Central memory CD8-positive, alpha-beta T cell (primary cell): ENCODE measurements at regions not wholly inside any gene's neighbourhood (a gene's known extent, or its start where the extent isn't known, plus 50 kb on each side); places are given as distances from the start of the nearest gene placed in this dataset.

Experiments
- ATAC-seq: fragments of 150-1000 bp; cut with Tn5 transposase; replicated peaks from 2 replicates; pipeline ENCODE4 v1.10.0; 2022; ENCODE audit warnings: mild to moderate bottlenecking, moderate FRiP score, moderate number of reproducible peaks; ENCODE audit not compliant: poor library complexity, severe bottlenecking; ENCODE audit errors: extremely low read depth
- DNase-seq, 2 donors: peaks; one replicate each; pipeline ENCODE4 v3.0.0; 2021; ENCODE audit warnings: low spot score in 2 of 2
- H3K27ac Mint-ChIP-seq: one replicate; pipeline ENCODE4 v1.8.0; 2022; ENCODE audit warnings: low read depth, mild to moderate bottlenecking, moderate library complexity, mixed read lengths
- H3K27me3 Mint-ChIP-seq: one replicate; pipeline ENCODE4 v1.8.0; 2022; ENCODE audit warnings: mixed read lengths
- H3K36me3 Mint-ChIP-seq: one replicate; pipeline ENCODE4 v1.8.0; 2022; ENCODE audit warnings: mild to moderate bottlenecking, moderate library complexity, mixed read lengths; ENCODE audit not compliant: insufficient read depth
- H3K4me1 Mint-ChIP-seq: one replicate; pipeline ENCODE4 v1.8.0; 2022; ENCODE audit warnings: mixed read lengths
- H3K4me3 Mint-ChIP-seq: one replicate; pipeline ENCODE4 v1.8.0; 2022; ENCODE audit warnings: mild to moderate bottlenecking, moderate library complexity, mixed read lengths
- H3K9me3 Mint-ChIP-seq: one replicate; pipeline ENCODE4 v1.8.0; 2022; ENCODE audit warnings: mixed read lengths

DNA sequence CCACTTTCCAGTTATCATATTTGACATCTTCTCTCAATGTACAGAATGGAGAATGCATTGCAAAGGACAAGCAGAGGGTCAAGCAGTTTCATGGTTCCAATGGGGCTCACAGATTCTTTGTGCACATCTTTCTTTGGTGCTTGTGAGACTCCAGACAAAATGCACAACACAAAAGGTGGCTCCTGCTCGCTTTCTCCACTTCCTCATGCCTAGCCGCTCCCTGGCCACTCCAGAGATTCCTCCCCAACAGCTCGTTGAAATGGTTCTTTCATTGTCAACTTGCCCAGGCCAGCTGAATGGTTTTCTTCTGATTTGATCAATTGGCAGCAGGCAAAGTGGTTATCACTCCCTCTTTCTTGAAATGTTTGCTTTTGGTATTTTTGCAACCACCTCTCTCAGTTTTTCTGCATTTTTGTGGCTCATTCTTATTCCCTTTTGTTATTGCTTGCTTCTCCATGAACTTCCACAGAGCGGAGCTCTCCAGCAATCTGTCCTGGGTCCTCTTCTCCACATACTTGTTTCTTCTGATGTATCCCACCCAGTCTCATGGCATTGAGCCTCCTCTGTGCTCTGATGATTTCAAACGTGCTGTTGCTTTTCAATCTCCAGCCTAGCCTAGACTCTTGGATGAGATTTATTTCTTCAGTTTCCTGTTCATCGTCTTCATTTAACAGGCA lies 507.8 kb upstream of the MKI67 start:
- ATAC-seq (no peak), DNase-seq (no peak)
- Mint-ChIP-seq H3K4me1 (no peaks in the 10 kb centered on the region), H3K36me3 (no peaks in the 10 kb centered on the region), H3K4me3 (no peak overlapping the region), H3K27ac (no peak overlapping the region), H3K27me3 (peaks cover 34% of the 10 kb centered on the region), H3K9me3 (no peaks in the 10 kb centered on the region)

DNA sequence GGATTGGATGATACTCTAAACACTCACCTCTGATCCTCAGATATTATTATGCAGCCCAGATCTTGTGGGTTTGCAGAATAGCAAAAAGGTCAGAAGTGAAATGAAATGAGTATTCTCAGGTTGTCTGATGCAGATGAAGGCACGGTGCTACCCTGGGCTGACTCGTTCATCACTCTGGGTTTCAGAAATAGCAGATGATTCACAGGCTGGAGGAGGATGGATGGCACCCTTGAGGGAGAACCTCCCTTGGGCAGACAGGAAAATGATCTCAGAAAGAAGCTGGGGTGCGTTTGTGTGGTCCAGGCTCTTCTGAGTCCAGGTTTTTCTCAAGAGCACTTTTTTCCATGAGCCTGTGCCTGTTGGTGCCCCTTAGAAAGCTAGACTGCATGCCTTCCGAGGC lies 515.8 kb upstream of the MKI67 start:
- no peaks in the 10 kb centered on the region for H3K9me3 Mint-ChIP-seq
- H3K4me1 Mint-ChIP-seq, result no peaks in the 10 kb centered on the region
- H3K27ac Mint-ChIP-seq, result no peak overlapping the region
- DNase-seq (no peak), ATAC-seq (no peak)
- no peak overlapping the region for H3K4me3 Mint-ChIP-seq
- H3K27me3 Mint-ChIP-seq, result peaks cover 9% of the 10 kb centered on the region
- H3K36me3 Mint-ChIP-seq, result no peaks in the 10 kb centered on the region

- Mint-ChIP-seq H3K27me3 (peaks cover 13% of the 10 kb centered on the region), H3K36me3 (no peaks in the 10 kb centered on the region), H3K4me3 (no peak overlapping the region), H3K27ac (no peak overlapping the region), H3K9me3 (no peaks in the 10 kb centered on the region), H3K4me1 (no peaks in the 10 kb centered on the region)
- no peak for ATAC-seq
- no peak for DNase-seq
Observed at GRCh38 chr10:128642502-128642901, 516.3 kb upstream of the MKI67 start.

DNA sequence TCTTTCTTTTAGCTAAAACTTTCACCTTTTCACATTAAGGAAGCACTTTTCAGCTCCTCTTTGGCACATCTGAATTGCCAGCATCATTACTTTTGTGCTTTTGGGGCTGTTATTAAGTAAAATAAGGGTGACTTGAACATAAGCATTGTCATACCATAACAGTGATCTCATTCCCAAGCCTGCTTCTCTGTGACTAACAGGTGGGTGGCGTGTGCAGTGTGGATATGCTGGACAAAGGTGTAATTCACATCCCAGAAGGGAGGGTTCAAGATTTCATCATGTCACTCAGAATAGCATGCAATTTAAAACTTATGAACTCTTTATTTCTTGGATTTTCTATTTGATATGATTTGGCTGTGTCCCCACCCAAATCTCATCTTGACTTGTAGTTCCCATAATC lies 517.4 kb upstream of the MKI67 start:
- Mint-ChIP-seq H3K36me3 (no peaks in the 10 kb centered on the region), H3K27ac (no peak overlapping the region), H3K4me3 (no peak overlapping the region), H3K4me1 (no peaks in the 10 kb centered on the region), H3K27me3 (peaks cover 17% of the 10 kb centered on the region), H3K9me3 (peaks cover 2% of the 10 kb centered on the region)
- ATAC-seq (no peak), DNase-seq (no peak)

DNA sequence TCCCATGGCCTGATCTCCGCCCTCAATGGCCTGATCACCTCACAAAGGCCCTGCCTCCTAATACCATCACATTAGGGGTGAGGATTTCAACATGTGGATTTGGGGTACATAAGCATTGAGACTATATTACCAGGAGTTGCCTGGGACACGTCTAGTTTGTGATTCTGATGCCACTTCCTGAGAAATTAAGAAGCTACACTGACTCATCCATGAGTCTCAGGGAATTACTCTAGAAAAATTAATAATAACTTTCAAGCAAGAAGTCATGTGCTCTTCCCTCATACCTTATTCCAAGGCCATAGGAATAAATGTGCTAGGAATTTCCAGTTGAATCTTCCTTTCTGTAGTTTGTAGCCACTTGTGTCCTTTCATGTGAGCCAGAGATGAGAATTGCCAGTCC lies 519.3 kb upstream of the MKI67 start:
- no peak overlapping the region for H3K4me3 Mint-ChIP-seq
- H3K27ac Mint-ChIP-seq, result no peak overlapping the region

GRCh38 chr10:128646956-128647355 lies 520.7 kb upstream of the MKI67 start:
- Mint-ChIP-seq H3K27ac (no peak overlapping the region), H3K9me3 (peaks cover 9% of the 10 kb centered on the region), H3K27me3 (peaks cover 25% of the 10 kb centered on the region), H3K4me3 (no peak overlapping the region), H3K4me1 (no peaks in the 10 kb centered on the region), H3K36me3 (no peaks in the 10 kb centered on the region)
- ATAC-seq, result no peak
- DNase-seq, result no peak

More for the DNA sequence above, 519.3 kb upstream of the MKI67 start:
- no peak for ATAC-seq
- Mint-ChIP-seq H3K36me3 (no peaks in the 10 kb centered on the region), H3K27me3 (peaks cover 25% of the 10 kb centered on the region), H3K4me1 (no peaks in the 10 kb centered on the region), H3K9me3 (peaks cover 9% of the 10 kb centered on the region)
- DNase-seq, result no peak

DNA sequence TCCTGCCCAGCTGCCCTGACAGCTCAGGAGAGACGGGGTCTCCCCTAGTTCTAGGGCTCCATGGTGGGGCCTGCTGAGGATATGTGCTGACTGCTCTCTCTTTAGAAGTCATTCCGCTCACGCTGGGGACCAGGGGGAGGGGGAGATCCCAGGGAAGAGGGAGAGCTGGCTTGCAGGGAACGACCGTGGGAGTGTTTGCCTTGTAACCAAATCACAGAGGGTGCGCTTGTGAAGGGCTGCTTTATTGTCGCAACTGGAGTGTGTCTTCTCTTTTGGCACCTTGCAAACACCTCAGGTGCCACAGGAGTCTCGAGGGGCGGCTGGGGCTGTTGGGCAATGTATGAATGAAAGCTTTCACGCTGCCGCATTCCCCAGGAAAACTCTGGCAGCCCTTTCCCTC lies 531.3 kb upstream of the MKI67 start:
- Mint-ChIP-seq H3K27ac (no peak overlapping the region), H3K27me3 (peaks cover 12% of the 10 kb centered on the region), H3K9me3 (no peaks in the 10 kb centered on the region), H3K36me3 (no peaks in the 10 kb centered on the region), H3K4me1 (no peaks in the 10 kb centered on the region), H3K4me3 (no peak overlapping the region)
- DNase-seq, result no peak
- ATAC-seq, result no peak

- Mint-ChIP-seq H3K9me3 (peaks cover 7% of the 10 kb centered on the region), H3K27ac (no peak overlapping the region), H3K4me3 (no peak overlapping the region), H3K4me1 (no peaks in the 10 kb centered on the region), H3K36me3 (no peaks in the 10 kb centered on the region), H3K27me3 (peaks cover 12% of the 10 kb centered on the region)
- no peak for ATAC-seq
- no peak for DNase-seq
Observed at GRCh38 chr10:128660726-128661125, 534.5 kb upstream of the MKI67 start.

DNA sequence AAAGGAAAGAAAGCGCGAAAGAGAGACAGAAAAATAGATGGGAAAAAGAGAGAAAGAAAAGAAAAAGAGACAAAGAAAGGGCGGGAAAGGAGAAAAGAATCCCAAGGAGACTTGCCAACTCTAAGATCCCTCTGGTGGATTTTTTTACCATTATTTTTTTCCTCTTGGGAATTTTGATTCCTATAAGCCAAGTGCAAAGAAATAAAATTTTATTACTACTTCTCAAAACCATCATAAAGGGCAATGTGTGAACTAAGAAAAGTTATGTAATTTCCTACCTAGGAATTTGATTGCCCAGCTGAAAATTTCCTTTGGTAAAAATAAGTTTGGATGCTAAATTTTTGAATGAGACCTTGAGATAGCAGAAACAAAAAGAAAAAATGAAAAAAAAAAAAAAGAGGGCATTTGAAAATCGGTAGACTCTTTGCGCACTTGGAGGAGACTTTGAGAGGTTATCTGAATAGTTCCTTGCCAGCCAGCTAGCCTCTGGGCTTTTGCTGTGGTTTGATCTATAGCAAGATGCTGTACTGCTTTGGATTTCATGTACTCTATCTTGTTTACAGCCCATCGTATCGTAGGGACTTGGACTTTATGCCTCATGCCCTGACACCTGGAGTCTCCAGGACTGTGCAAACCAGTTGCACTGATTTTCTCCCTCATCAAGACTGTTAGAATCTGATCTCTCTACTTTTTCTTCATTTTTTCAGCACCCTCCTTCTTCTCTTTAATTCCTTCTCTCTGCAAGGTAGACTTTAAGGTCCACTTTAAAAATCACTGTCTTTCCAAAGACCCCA lies 535.4 kb upstream of the MKI67 start:
- H3K36me3 Mint-ChIP-seq, result no peaks in the 10 kb centered on the region
- no peak overlapping the region for H3K4me3 Mint-ChIP-seq
- H3K9me3 Mint-ChIP-seq, result peaks cover 7% of the 10 kb centered on the region
- ATAC-seq (no peak), DNase-seq (no peak)
- no peaks in the 10 kb centered on the region for H3K4me1 Mint-ChIP-seq
- H3K27me3 Mint-ChIP-seq, result peaks cover 12% of the 10 kb centered on the region
- H3K27ac Mint-ChIP-seq, result no peak overlapping the region

GRCh38 chr10:128662520-128662919 lies 536.3 kb upstream of the MKI67 start:
- no peak for DNase-seq
- no peak overlapping the region for H3K4me3 Mint-ChIP-seq
- no peak for ATAC-seq
- no peaks in the 10 kb centered on the region for H3K4me1 Mint-ChIP-seq
- peaks cover 7% of the 10 kb centered on the region for H3K9me3 Mint-ChIP-seq
- no peaks in the 10 kb centered on the region for H3K36me3 Mint-ChIP-seq
- H3K27ac Mint-ChIP-seq, result no peak overlapping the region
- H3K27me3 Mint-ChIP-seq, result peaks cover 12% of the 10 kb centered on the region

GRCh38 chr10:128664729-128665128 lies 538.5 kb upstream of the MKI67 start:
- DNase-seq (no peak), ATAC-seq (no peak)
- Mint-ChIP-seq H3K9me3 (peaks cover 7% of the 10 kb centered on the region), H3K27me3 (peaks cover 8% of the 10 kb centered on the region), H3K4me3 (no peak overlapping the region), H3K27ac (no peak overlapping the region), H3K4me1 (no peaks in the 10 kb centered on the region), H3K36me3 (no peaks in the 10 kb centered on the region)

- ATAC-seq, result no peak
- peaks cover 13% of the 10 kb centered on the region for H3K27me3 Mint-ChIP-seq
- H3K36me3 Mint-ChIP-seq, result no peaks in the 10 kb centered on the region
Observed at GRCh38 chr10:128675405-128675804, 549.2 kb upstream of the MKI67 start.

GRCh38 chr10:128680116-128680515 lies 553.9 kb upstream of the MKI67 start:
- H3K27ac Mint-ChIP-seq, result no peak overlapping the region
- H3K4me3 Mint-ChIP-seq, result no peak overlapping the region
- H3K9me3 Mint-ChIP-seq, result no peaks in the 10 kb centered on the region
- ATAC-seq (no peak), DNase-seq (no peak)
- H3K27me3 Mint-ChIP-seq, result peaks cover 13% of the 10 kb centered on the region
- no peaks in the 10 kb centered on the region for H3K4me1 Mint-ChIP-seq
- no peaks in the 10 kb centered on the region for H3K36me3 Mint-ChIP-seq

More at GRCh38 chr10:128675405-128675804, 549.2 kb upstream of the MKI67 start:
- Mint-ChIP-seq H3K4me3 (no peak overlapping the region), H3K27ac (no peak overlapping the region), H3K9me3 (no peaks in the 10 kb centered on the region), H3K4me1 (no peaks in the 10 kb centered on the region)
- DNase-seq, result no peak
